Subcutaneous abdominal adipose tissue (tissue), 5 donors: ENCODE measurements at regions not wholly inside any gene's neighbourhood (a gene's known extent, or its start where the extent isn't known, plus 50 kb on each side); places are given as distances from the start of the nearest gene placed in this dataset.

Experiments
- H3K27ac ChIP-seq: one replicate; pipeline ENCODE4 v1.7.0; 2013; ENCODE audit warnings: low read depth, mild to moderate bottlenecking, inconsistent platforms, low read length, moderate library complexity
- H3K27me3 ChIP-seq, 5 donors: one replicate each; pipeline ENCODE4 v1.7.0; 2013; ENCODE audit warnings: low read length in 5 of 5, inconsistent platforms in 1 of 5; ENCODE audit not compliant: control insufficient read depth in 5 of 5, insufficient read depth in 4 of 5
- H3K36me3 ChIP-seq, 5 donors: one replicate each; pipeline ENCODE4 v1.7.0; 2013; ENCODE audit warnings: low read length in 5 of 5; ENCODE audit not compliant: control insufficient read depth in 5 of 5, insufficient read depth in 5 of 5
- H3K4me1 ChIP-seq, 5 donors: one replicate each; pipeline ENCODE4 v1.7.0; 2013; ENCODE audit warnings: low read length in 5 of 5, mild to moderate bottlenecking in 3 of 5, moderate library complexity in 1 of 5; ENCODE audit not compliant: control insufficient read depth in 5 of 5, insufficient read depth in 5 of 5
- H3K4me3 ChIP-seq, 5 donors: one replicate each; pipeline ENCODE4 v1.7.0; 2013; ENCODE audit warnings: low read length in 5 of 5, low read depth in 1 of 5
- H3K9ac ChIP-seq, 5 donors: one replicate each; pipeline ENCODE4 v1.7.0; 2013; ENCODE audit warnings: low read length in 5 of 5, mild to moderate bottlenecking in 4 of 5, moderate library complexity in 3 of 5
- H3K9me3 ChIP-seq, 5 donors: one replicate each; pipeline ENCODE4 v1.7.0; 2013; ENCODE audit warnings: low read length in 5 of 5; ENCODE audit not compliant: control insufficient read depth in 5 of 5
- donor health status: healthy.
- donor health status: healthy.
- donor health status: healthy.
- donor health status: healthy.
- donor health status: healthy.

- Histone ChIP-seq H3K9me3 (no peaks in the 10 kb centered on the region), H3K27ac (peak overlapping the region; percentile 51), H3K36me3 (no peaks in the 10 kb centered on the region), H3K4me1 (peaks cover 0 to 44% (median 11%) of the 10 kb centered on the region in 5 donors), H3K4me3 (no peak overlapping the region), H3K9ac (no peak overlapping the region), H3K27me3 (no peaks in the 10 kb centered on the region)
These were observed 246.2 kb upstream of the DAB2 start for GRCh38 chr5:39670955-39671354.

GRCh38 chr5:39670391-39670790 lies 245.6 kb upstream of the DAB2 start:
- no peaks in the 10 kb centered on the region for H3K27me3 ChIP-seq
- no peaks in the 10 kb centered on the region for H3K9me3 ChIP-seq
- H3K9ac ChIP-seq = no peak overlapping the region
- no peaks in the 10 kb centered on the region for H3K36me3 ChIP-seq
- H3K4me1 ChIP-seq = peaks cover 0 to 39% (median 6%) of the 10 kb centered on the region in 5 donors
- peak overlapping the region; percentile 11 for H3K27ac ChIP-seq
- no peak overlapping the region for H3K4me3 ChIP-seq

- no peaks in the 10 kb centered on the region for H3K27me3 ChIP-seq
- H3K4me3 ChIP-seq = no peak overlapping the region
- peaks cover 0 to 26% (median 3%) of the 10 kb centered on the region in 5 donors for H3K4me1 ChIP-seq
- H3K36me3 ChIP-seq = no peaks in the 10 kb centered on the region
- H3K9me3 ChIP-seq = no peaks in the 10 kb centered on the region
- no peak overlapping the region for H3K27ac ChIP-seq
- no peak overlapping the region for H3K9ac ChIP-seq
These were observed 244.2 kb upstream of the DAB2 start for GRCh38 chr5:39668980-39669379.

- no peaks in the 10 kb centered on the region for H3K27me3 ChIP-seq
- peaks cover 0 to under 1% (median 0%) of the 10 kb centered on the region in 5 donors for H3K4me1 ChIP-seq
- no peak overlapping the region for H3K9ac ChIP-seq
- H3K4me3 ChIP-seq = no peak overlapping the region
- H3K27ac ChIP-seq = no peak overlapping the region
- H3K36me3 ChIP-seq = no peaks in the 10 kb centered on the region
- H3K9me3 ChIP-seq = no peaks in the 10 kb centered on the region
These were observed 240.5 kb upstream of the DAB2 start for GRCh38 chr5:39665328-39665727.

GRCh38 chr5:39662945-39663344 lies 238.2 kb upstream of the DAB2 start:
- no peak overlapping the region for H3K4me3 ChIP-seq
- no peaks in the 10 kb centered on the region for H3K4me1 ChIP-seq
- H3K9me3 ChIP-seq = no peaks in the 10 kb centered on the region
- no peaks in the 10 kb centered on the region for H3K27me3 ChIP-seq
- no peak overlapping the region for H3K27ac ChIP-seq
- no peak overlapping the region for H3K9ac ChIP-seq
- H3K36me3 ChIP-seq = no peaks in the 10 kb centered on the region

GRCh38 chr5:39661026-39661779 lies 236.4 kb upstream of the DAB2 start:
- no peaks in the 10 kb centered on the region for H3K36me3 ChIP-seq
- no peak overlapping the region for H3K4me3 ChIP-seq
- no peaks in the 10 kb centered on the region for H3K27me3 ChIP-seq
- H3K27ac ChIP-seq = no peak overlapping the region
- H3K9ac ChIP-seq = no peak overlapping the region
- H3K9me3 ChIP-seq = no peaks in the 10 kb centered on the region
- H3K4me1 ChIP-seq = no peaks in the 10 kb centered on the region

- H3K4me3 ChIP-seq = no peak overlapping the region
- no peaks in the 10 kb centered on the region for H3K27me3 ChIP-seq
- no peaks in the 10 kb centered on the region for H3K36me3 ChIP-seq
- no peaks in the 10 kb centered on the region for H3K4me1 ChIP-seq
- H3K27ac ChIP-seq = no peak overlapping the region
- H3K9ac ChIP-seq = no peak overlapping the region
- H3K9me3 ChIP-seq = no peaks in the 10 kb centered on the region
These were observed 235.2 kb upstream of the DAB2 start for GRCh38 chr5:39660020-39660419.

GRCh38 chr5:39658866-39659265 lies 234.1 kb upstream of the DAB2 start:
- Histone ChIP-seq H3K36me3 (no peaks in the 10 kb centered on the region), H3K9me3 (no peaks in the 10 kb centered on the region), H3K27ac (no peak overlapping the region), H3K27me3 (no peaks in the 10 kb centered on the region), H3K9ac (no peak overlapping the region), H3K4me3 (no peak overlapping the region), H3K4me1 (peaks cover 0 to 3% (median 0%) of the 10 kb centered on the region in 5 donors)

GRCh38 chr5:39657943-39658342 lies 233.2 kb upstream of the DAB2 start:
- Histone ChIP-seq H3K27ac (no peak overlapping the region), H3K9me3 (no peaks in the 10 kb centered on the region), H3K36me3 (no peaks in the 10 kb centered on the region), H3K4me3 (no peak overlapping the region), H3K27me3 (no peaks in the 10 kb centered on the region), H3K9ac (no peak overlapping the region), H3K4me1 (peaks cover 0 to 3% (median 0%) of the 10 kb centered on the region in 5 donors)

GRCh38 chr5:39656600-39656999 lies 231.8 kb upstream of the DAB2 start:
- H3K9me3 ChIP-seq = no peaks in the 10 kb centered on the region
- H3K36me3 ChIP-seq = no peaks in the 10 kb centered on the region
- H3K4me3 ChIP-seq = no peak overlapping the region
- no peak overlapping the region for H3K27ac ChIP-seq
- peaks cover 0 to 3% (median 0%) of the 10 kb centered on the region in 5 donors for H3K4me1 ChIP-seq
- no peaks in the 10 kb centered on the region for H3K27me3 ChIP-seq
- no peak overlapping the region for H3K9ac ChIP-seq
